ENCODE measurements at regions not wholly inside any gene's neighbourhood (a gene's known extent, or its start where the extent isn't known, plus 50 kb on each side); places are given as distances from the start of the nearest gene placed in this dataset.

GRCh38 chr4:58274553-58274952 is 1164.4 kb upstream of the IGFBP7 start:
- no peak for DNase-seq (ENCODE audit: extremely low read depth, insufficient read length)
- Histone ChIP-seq H3K27me3 (replicated peaks; ENCODE audit: control insufficient read depth, insufficient read depth, low read length) (no peaks in the 10 kb centered on the region), H3K36me3 (ENCODE audit: control insufficient read depth, insufficient read depth, low read length) (no peaks in the 10 kb centered on the region), H3K4me3 (replicated peaks; ENCODE audit: low read depth, low read length) (no peak overlapping the region)
- TF ChIP-seq CTCF (IDR thresholded peaks at IDR 0.05; ENCODE audit: insufficient read depth, low read length, poor library complexity, severe bottlenecking) = no peak

- Histone ChIP-seq H3K27me3 (replicated peaks; ENCODE audit: control insufficient read depth, insufficient read depth, low read length) (no peaks in the 10 kb centered on the region), H3K36me3 (ENCODE audit: control insufficient read depth, insufficient read depth, low read length) (no peaks in the 10 kb centered on the region), H3K4me3 (replicated peaks; ENCODE audit: low read depth, low read length) (no peak overlapping the region)
- TF ChIP-seq CTCF (IDR thresholded peaks at IDR 0.05; ENCODE audit: insufficient read depth, low read length, poor library complexity, severe bottlenecking) = no peak
- no peak for DNase-seq (ENCODE audit: extremely low read depth, insufficient read length)
Measured at GRCh38 chr4:58272311-58272710, 1162.1 kb upstream of the IGFBP7 start.

- Histone ChIP-seq H3K27me3 (replicated peaks; ENCODE audit: control insufficient read depth, insufficient read depth, low read length) (no peaks in the 10 kb centered on the region), H3K4me3 (replicated peaks; ENCODE audit: low read depth, low read length) (no peak overlapping the region), H3K36me3 (ENCODE audit: control insufficient read depth, insufficient read depth, low read length) (no peaks in the 10 kb centered on the region)
- DNase-seq (ENCODE audit: extremely low read depth, insufficient read length) = no peak
- TF ChIP-seq CTCF (IDR thresholded peaks at IDR 0.05; ENCODE audit: insufficient read depth, low read length, poor library complexity, severe bottlenecking) = no peak
Measured at GRCh38 chr4:58265734-58266133, 1155.5 kb upstream of the IGFBP7 start.

- Histone ChIP-seq H3K36me3 (ENCODE audit: control insufficient read depth, insufficient read depth, low read length) (no peaks in the 10 kb centered on the region), H3K27me3 (replicated peaks; ENCODE audit: control insufficient read depth, insufficient read depth, low read length) (no peaks in the 10 kb centered on the region), H3K4me3 (replicated peaks; ENCODE audit: low read depth, low read length) (no peak overlapping the region)
- no peak for DNase-seq (ENCODE audit: extremely low read depth, insufficient read length)
- no peak for TF ChIP-seq CTCF (IDR thresholded peaks at IDR 0.05; ENCODE audit: insufficient read depth, low read length, poor library complexity, severe bottlenecking)
Measured at GRCh38 chr4:58261526-58261925, 1151.3 kb upstream of the IGFBP7 start.

GRCh38 chr4:58254291-58254690 is 1144.1 kb upstream of the IGFBP7 start:
- TF ChIP-seq CTCF (IDR thresholded peaks at IDR 0.05; ENCODE audit: insufficient read depth, low read length, poor library complexity, severe bottlenecking) = no peak
- Histone ChIP-seq H3K4me3 (replicated peaks; ENCODE audit: low read depth, low read length) (no peak overlapping the region), H3K36me3 (ENCODE audit: control insufficient read depth, insufficient read depth, low read length) (no peaks in the 10 kb centered on the region)

GRCh38 chr4:58252656-58253055 is 1142.5 kb upstream of the IGFBP7 start:
- Histone ChIP-seq H3K36me3 (ENCODE audit: control insufficient read depth, insufficient read depth, low read length) (no peaks in the 10 kb centered on the region), H3K4me3 (replicated peaks; ENCODE audit: low read depth, low read length) (no peak overlapping the region)
- no peak for DNase-seq (ENCODE audit: extremely low read depth, insufficient read length)

More at GRCh38 chr4:58254291-58254690, 1144.1 kb upstream of the IGFBP7 start:
- no peak for DNase-seq (ENCODE audit: extremely low read depth, insufficient read length)
- H3K27me3 ChIP-seq (replicated peaks; ENCODE audit: control insufficient read depth, insufficient read depth, low read length) = no peaks in the 10 kb centered on the region

More at GRCh38 chr4:58252656-58253055, 1142.5 kb upstream of the IGFBP7 start:
- H3K27me3 ChIP-seq (replicated peaks; ENCODE audit: control insufficient read depth, insufficient read depth, low read length) = no peaks in the 10 kb centered on the region
- no peak for TF ChIP-seq CTCF (IDR thresholded peaks at IDR 0.05; ENCODE audit: insufficient read depth, low read length, poor library complexity, severe bottlenecking)

All from GM06990 (cell line).